ENCODE measurements at regions not wholly inside any gene's neighbourhood (a gene's known extent, or its start where the extent isn't known, plus 50 kb on each side); places are given as distances from the start of the nearest gene placed in this dataset.

- DNase-seq (ENCODE audit: low spot score): no peak
Measured at GRCh38 chr4:126937342-126937741, 695.4 kb upstream of the INTU start.

- DNase-seq (ENCODE audit: low spot score): no peak
Measured at GRCh38 chr4:126937846-126938422, 694.8 kb upstream of the INTU start.

- no peak for DNase-seq (ENCODE audit: low spot score)
Measured at GRCh38 chr4:126939401-126939800, 693.4 kb upstream of the INTU start.

- no peak for DNase-seq (ENCODE audit: low spot score)
Measured at GRCh38 chr4:126947536-126947935, 685.2 kb upstream of the INTU start.

GRCh38 chr4:126954537-126955291 lies 678.0 kb upstream of the INTU start:
- DNase-seq (ENCODE audit: low spot score): no peak

GRCh38 chr4:126955292-126956183 lies 677.2 kb upstream of the INTU start:
- DNase-seq (ENCODE audit: low spot score): peak; percentile 62

- no peak for DNase-seq (ENCODE audit: low spot score)
Measured at GRCh38 chr4:126956184-126956897, 676.4 kb upstream of the INTU start.

- no peak for DNase-seq (ENCODE audit: low spot score)
Measured at GRCh38 chr4:126957556-126957955, 675.2 kb upstream of the INTU start.

- DNase-seq (ENCODE audit: low spot score): no peak
Measured at GRCh38 chr4:126957987-126958386, 674.8 kb upstream of the INTU start.

- DNase-seq (ENCODE audit: low spot score): no peak
Measured at GRCh38 chr4:126958482-126958881, 674.3 kb upstream of the INTU start.

- DNase-seq (ENCODE audit: low spot score): no peak
Measured at GRCh38 chr4:126959056-126959745, 673.6 kb upstream of the INTU start.

GRCh38 chr4:126960760-126961159 lies 672.0 kb upstream of the INTU start:
- DNase-seq (ENCODE audit: low spot score): no peak

- no peak for DNase-seq (ENCODE audit: low spot score)
Measured at GRCh38 chr4:126961661-126962060, 671.1 kb upstream of the INTU start.

GRCh38 chr4:126965877-126966276 lies 666.9 kb upstream of the INTU start:
- no peak for DNase-seq (ENCODE audit: low spot score)

- no peak for DNase-seq (ENCODE audit: low spot score)
Measured at GRCh38 chr4:126969360-126970235, 663.2 kb upstream of the INTU start.

GRCh38 chr4:126973201-126973600 lies 659.6 kb upstream of the INTU start:
- no peak for DNase-seq (ENCODE audit: low spot score)

GRCh38 chr4:126976850-126977632 lies 655.7 kb upstream of the INTU start:
- no peak for DNase-seq (ENCODE audit: low spot score)

GRCh38 chr4:126986005-126986404 lies 646.8 kb upstream of the INTU start:
- no peak for DNase-seq (ENCODE audit: low spot score)

GRCh38 chr4:126986828-126987227 lies 645.9 kb upstream of the INTU start:
- DNase-seq (ENCODE audit: low spot score): no peak

- no peak for DNase-seq (ENCODE audit: low spot score)
Measured at GRCh38 chr4:126991965-126992364, 640.8 kb upstream of the INTU start.

Measured in left forelimb (tissue), 1 donor.